ENCODE measurements at regions not wholly inside any gene's neighbourhood (a gene's known extent, or its start where the extent isn't known, plus 50 kb on each side); places are given as distances from the start of the nearest gene placed in this dataset.

DNA sequence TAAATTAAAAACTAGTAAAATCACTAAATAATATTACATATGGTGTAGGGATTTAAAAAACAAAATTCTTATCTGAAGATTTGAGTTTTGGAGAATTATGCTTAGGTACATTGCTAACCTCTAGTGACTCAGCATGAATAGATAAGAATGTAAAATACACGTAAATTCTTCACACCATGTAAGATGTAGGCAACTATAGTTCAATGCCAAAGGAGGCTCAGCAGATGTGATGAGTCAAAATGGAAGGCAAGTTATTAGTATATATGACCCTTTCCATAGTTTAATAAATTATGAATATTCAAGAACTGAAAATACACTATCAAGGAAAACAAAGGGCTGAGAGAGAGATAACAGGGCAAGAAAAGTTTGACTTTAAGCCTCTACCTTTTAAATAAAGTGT is 79.0 kb downstream of the MRPS30 start:
- no peak for TF ChIP-seq POLR2A (IDR thresholded peaks at IDR 0.05; ENCODE audit: low read depth, low read length)
- no peak for TF ChIP-seq MYC (IDR thresholded peaks at IDR 0.05; ENCODE audit: low read depth, low read length)
